ENCODE measurements at regions not wholly inside any gene's neighbourhood (a gene's known extent, or its start where the extent isn't known, plus 50 kb on each side); places are given as distances from the start of the nearest gene placed in this dataset.

DNA sequence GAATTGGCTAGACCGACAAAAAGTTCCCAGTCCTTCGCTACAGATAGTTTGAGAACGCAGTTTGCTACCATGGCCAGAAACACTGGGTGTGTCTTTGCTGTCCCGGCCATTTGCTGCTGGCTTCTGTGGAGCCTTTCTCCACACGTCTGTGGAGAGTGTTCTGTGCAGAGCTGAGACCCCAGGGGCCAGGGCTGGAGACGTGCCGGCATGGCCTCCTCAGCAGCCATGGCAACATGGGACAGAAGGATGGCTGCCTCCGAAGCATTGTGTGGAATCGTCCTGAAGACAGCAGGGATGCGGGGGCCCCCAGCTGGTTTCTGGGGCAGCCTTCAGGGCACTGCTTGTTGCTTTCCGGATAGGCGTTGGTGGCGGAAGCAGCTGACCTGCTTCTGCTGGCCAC is 142.8 kb downstream of the GADD45G start:
- TF ChIP-seq, protein P1, sequence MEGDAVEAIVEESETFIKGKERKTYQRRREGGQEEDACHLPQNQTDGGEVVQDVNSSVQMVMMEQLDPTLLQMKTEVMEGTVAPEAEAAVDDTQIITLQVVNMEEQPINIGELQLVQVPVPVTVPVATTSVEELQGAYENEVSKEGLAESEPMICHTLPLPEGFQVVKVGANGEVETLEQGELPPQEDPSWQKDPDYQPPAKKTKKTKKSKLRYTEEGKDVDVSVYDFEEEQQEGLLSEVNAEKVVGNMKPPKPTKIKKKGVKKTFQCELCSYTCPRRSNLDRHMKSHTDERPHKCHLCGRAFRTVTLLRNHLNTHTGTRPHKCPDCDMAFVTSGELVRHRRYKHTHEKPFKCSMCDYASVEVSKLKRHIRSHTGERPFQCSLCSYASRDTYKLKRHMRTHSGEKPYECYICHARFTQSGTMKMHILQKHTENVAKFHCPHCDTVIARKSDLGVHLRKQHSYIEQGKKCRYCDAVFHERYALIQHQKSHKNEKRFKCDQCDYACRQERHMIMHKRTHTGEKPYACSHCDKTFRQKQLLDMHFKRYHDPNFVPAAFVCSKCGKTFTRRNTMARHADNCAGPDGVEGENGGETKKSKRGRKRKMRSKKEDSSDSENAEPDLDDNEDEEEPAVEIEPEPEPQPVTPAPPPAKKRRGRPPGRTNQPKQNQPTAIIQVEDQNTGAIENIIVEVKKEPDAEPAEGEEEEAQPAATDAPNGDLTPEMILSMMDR (conservative IDR thresholded peaks at IDR 0.05; ENCODE audit: low read depth in 2 of 2), result no peak
- no peak for TF ChIP-seq EZH2phosphoT487 (IDR thresholded peaks at IDR 0.05; ENCODE audit: unreplicated experiment)
- no peak for TF ChIP-seq EZH2 (IDR thresholded peaks at IDR 0.05; ENCODE audit: low read depth, unreplicated experiment)
- no peak for TF ChIP-seq NANOG (IDR thresholded peaks at IDR 0.05; ENCODE audit: borderline replicate concordance)
- no peak for TF ChIP-seq REST (IDR thresholded peaks at IDR 0.05; ENCODE audit: unreplicated experiment)
- no peak for TF ChIP-seq JUNB (IDR thresholded peaks at IDR 0.05; ENCODE audit: unreplicated experiment)
- no peak for TF ChIP-seq POLR2AphosphoS5 (IDR thresholded peaks at IDR 0.05; ENCODE audit: low read depth)

Measured in GM23338 (cell line).